ENCODE measurements at regions not wholly inside any gene's neighbourhood (a gene's known extent, or its start where the extent isn't known, plus 50 kb on each side); places are given as distances from the start of the nearest gene placed in this dataset.
"Not testable (repeated sequence)": the region's sequence is repeated elsewhere in the genome, so short reads cannot be mapped to it uniquely, and the experiment has no call there.

DNA sequence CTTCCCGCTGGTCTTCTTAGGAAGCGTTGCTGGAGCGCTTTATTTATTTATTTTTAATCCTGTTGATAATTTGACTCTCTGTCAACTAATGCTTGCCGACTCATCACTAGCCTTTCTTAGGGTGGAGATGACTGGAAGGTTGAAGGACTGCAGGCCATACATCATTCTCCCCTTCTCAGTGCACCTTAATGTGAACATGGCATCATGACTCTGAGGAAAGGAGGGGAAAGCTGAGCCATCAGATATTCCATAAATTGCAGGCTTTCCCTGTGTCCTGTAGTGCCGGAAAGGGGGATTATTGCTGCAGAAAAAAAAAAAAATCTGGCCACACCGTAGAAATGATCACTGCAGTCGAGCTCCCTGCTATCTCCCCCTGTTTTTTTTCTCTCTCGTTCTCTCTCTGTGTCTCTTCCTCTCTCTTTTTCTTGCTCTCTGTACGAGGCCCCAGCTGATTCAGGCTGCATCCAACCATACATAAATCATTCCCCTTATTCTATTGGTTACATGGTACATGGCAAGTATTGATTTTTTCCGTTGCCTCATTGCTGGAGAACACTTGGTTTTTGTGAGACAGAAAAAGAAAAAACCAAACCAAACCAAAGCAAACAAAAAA lies 125.8 kb upstream of the EFEMP1 start:
- Histone ChIP-seq H3K9me3 (no peaks in the 10 kb centered on the region), H3K36me3 (no peaks in the 10 kb centered on the region), H3K4me3 (no peak overlapping the region), H3K4me1 (no peaks in the 10 kb centered on the region), H3K27ac (no peak overlapping the region), H3K27me3 (no peaks in the 10 kb centered on the region)
- no peak for DNase-seq (ENCODE audit: low spot score in 2 of 2)
- WGBS, result 67% methylated on average over 10 of the region's 10 CpGs
- TF ChIP-seq EP300 (IDR thresholded peaks at IDR 0.05) (no peak), POLR2AphosphoS5 (IDR thresholded peaks at IDR 0.05) (no peak), POLR2A (IDR thresholded peaks at IDR 0.05) (no peak)
- TF ChIP-seq, protein P1, sequence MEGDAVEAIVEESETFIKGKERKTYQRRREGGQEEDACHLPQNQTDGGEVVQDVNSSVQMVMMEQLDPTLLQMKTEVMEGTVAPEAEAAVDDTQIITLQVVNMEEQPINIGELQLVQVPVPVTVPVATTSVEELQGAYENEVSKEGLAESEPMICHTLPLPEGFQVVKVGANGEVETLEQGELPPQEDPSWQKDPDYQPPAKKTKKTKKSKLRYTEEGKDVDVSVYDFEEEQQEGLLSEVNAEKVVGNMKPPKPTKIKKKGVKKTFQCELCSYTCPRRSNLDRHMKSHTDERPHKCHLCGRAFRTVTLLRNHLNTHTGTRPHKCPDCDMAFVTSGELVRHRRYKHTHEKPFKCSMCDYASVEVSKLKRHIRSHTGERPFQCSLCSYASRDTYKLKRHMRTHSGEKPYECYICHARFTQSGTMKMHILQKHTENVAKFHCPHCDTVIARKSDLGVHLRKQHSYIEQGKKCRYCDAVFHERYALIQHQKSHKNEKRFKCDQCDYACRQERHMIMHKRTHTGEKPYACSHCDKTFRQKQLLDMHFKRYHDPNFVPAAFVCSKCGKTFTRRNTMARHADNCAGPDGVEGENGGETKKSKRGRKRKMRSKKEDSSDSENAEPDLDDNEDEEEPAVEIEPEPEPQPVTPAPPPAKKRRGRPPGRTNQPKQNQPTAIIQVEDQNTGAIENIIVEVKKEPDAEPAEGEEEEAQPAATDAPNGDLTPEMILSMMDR (IDR thresholded peaks at IDR 0.05), result no peak

DNA sequence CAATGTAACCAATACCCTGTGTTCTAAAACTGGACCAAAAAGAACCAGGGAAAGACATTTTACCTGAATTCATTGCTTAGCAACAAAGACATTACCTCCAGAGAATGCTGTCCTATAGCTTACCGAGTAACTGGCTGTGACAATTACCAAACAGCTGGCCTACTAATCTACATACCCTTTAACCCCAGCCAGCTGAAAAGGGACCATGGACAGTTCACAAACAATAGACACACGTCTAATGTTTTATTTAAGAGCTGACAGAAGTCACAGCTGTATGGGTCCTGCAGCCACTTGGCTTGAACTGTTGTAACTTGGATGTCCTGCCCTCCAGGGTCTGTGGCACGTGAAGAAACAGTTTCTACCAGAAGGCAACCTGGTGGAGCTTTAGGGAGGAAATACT lies 130.1 kb upstream of the EFEMP1 start:
- WGBS, result 48% methylated on average over 3 of the region's 3 CpGs
- H3K27ac ChIP-seq, result no peak overlapping the region
- DNase-seq (ENCODE audit: low spot score in 2 of 2), result no peak
- H3K4me3 ChIP-seq, result no peak overlapping the region
- no peak for TF ChIP-seq EP300 (IDR thresholded peaks at IDR 0.05)
- TF ChIP-seq POLR2A (IDR thresholded peaks at IDR 0.05), result no peak
- TF ChIP-seq POLR2AphosphoS5 (IDR thresholded peaks at IDR 0.05), result no peak
- TF ChIP-seq, protein P1 (IDR thresholded peaks at IDR 0.05), result no peak
- no peaks in the 10 kb centered on the region for H3K27me3 ChIP-seq
- H3K36me3 ChIP-seq, result no peaks in the 10 kb centered on the region
- H3K9me3 ChIP-seq, result no peaks in the 10 kb centered on the region
- no peaks in the 10 kb centered on the region for H3K4me1 ChIP-seq

DNA sequence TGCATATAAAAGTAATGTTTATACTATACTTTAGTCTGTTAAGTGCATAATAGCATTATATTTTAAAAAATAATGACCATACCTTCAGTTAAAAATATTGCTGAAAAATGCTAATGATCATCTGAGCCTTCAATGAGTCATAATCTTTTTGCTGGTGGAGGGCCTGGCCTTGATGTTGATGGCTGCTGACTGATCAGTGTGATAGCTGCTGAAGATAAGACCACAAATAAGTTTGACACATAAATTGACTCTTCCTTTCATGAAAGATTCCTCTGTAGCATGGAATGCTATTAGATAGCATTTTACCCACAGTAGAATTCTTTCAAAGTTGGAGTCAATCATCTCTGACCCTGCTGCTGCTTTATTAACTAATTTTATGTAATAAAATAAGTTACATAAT lies 128.4 kb upstream of the CCDC85A start:
- no peak overlapping the region for H3K4me3 ChIP-seq
- H3K27me3 ChIP-seq, result no peaks in the 10 kb centered on the region
- no peaks in the 10 kb centered on the region for H3K9me3 ChIP-seq
- H3K27ac ChIP-seq, result no peak overlapping the region
- no peak for DNase-seq (ENCODE audit: low spot score in 2 of 2)
- no peaks in the 10 kb centered on the region for H3K36me3 ChIP-seq
- no peaks in the 10 kb centered on the region for H3K4me1 ChIP-seq
- TF ChIP-seq POLR2A (IDR thresholded peaks at IDR 0.05), result no peak
- TF ChIP-seq EP300 (IDR thresholded peaks at IDR 0.05), result no peak
- TF ChIP-seq POLR2AphosphoS5 (IDR thresholded peaks at IDR 0.05), result no peak
- TF ChIP-seq, protein P1 (IDR thresholded peaks at IDR 0.05), result no peak

DNA sequence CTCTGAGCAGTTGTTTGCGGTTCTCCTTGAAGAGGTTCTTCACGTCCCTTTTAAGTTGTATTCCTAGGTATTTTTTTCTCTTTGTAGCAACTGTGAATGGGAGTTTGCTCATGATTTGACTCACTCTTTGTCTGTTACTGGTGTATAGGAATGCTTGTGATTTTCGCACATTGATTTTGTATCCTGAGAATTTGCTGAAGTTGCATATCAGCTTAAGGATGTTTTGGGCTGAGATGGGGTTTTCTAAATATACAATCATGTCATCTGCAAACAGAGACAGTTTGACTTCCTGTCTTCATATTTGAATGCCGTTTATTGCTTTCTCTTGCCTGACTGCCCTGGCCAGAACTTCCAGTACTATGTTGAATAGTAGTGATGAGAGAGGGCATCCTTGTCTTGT lies 122.5 kb upstream of the CCDC85A start:
- peaks cover 13% of the 10 kb centered on the region for H3K9me3 ChIP-seq
- H3K27me3 ChIP-seq; H3K27ac ChIP-seq; H3K4me1 ChIP-seq; H3K36me3 ChIP-seq; DNase-seq (ENCODE audit: low spot score in 2 of 2); H3K4me3 ChIP-seq: not testable (repeated sequence)
- 94% methylated on average over 4 of the region's 4 CpGs for WGBS

DNA sequence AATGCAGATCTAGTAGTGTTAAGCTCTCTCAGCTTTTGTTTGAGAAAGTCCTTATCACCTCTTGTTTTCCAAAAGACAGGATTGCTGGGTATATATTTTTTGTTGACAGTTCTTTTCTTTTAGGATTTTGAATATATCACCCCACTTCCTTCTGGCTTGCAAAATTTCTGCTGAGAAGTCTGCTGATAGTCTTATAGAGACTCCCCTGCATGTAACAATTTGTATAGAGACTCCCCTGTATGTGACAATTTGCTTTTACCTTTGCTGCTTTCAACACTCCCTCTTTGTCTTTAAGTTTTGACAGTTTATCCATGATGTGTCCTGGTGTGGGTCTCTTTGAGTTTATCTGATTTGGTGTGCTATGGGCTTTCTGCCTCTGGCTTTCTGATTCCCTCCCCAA lies 115.0 kb upstream of the CCDC85A start:
- Histone ChIP-seq H3K9me3 (peaks cover 9% of the 10 kb centered on the region), H3K27me3 (no peaks in the 10 kb centered on the region), H3K27ac (no peak overlapping the region), H3K36me3 (no peaks in the 10 kb centered on the region), H3K4me1 (no peaks in the 10 kb centered on the region), H3K4me3 (no peak overlapping the region)
- DNase-seq (ENCODE audit: low spot score in 2 of 2), result no peak
- TF ChIP-seq, protein P1 (IDR thresholded peaks at IDR 0.05), result no peak
- TF ChIP-seq POLR2AphosphoS5 (IDR thresholded peaks at IDR 0.05) (no peak), POLR2A (IDR thresholded peaks at IDR 0.05) (no peak), EP300 (IDR thresholded peaks at IDR 0.05) (no peak)

DNA sequence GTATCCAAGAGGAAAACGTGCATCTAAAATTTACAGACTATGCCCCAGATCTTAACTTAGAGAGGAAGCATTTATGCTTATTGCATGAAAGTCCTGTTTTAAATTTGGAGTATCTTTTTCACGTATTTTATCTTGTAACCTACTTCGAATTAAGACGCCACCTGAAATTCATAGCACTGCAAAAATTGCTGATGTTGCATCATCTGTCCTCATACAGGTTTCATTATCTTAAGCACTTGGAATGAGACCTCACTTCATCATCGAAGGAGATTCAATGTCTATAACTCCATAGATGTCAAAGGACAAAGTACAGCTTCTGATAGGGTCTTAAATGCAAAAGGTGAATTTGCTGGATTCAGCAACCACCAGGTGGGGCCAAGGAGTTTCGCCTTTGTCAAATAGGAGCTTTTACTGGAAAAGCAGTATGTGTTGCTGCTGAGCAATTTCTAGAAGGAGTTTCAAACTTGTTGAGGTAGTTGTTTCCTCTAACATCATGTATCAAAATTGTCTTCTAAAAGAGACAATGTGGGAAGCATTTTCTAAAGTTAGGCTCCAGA lies 106.4 kb upstream of the CCDC85A start:
- H3K27me3 ChIP-seq, result no peaks in the 10 kb centered on the region
- H3K36me3 ChIP-seq, result no peaks in the 10 kb centered on the region
- H3K4me1 ChIP-seq, result no peaks in the 10 kb centered on the region

More for the DNA sequence above, 106.4 kb upstream of the CCDC85A start:
- Histone ChIP-seq H3K4me3 (no peak overlapping the region), H3K27ac (no peak overlapping the region), H3K9me3 (no peaks in the 10 kb centered on the region)
- no peak for TF ChIP-seq POLR2A (IDR thresholded peaks at IDR 0.05)
- TF ChIP-seq, protein P1 (IDR thresholded peaks at IDR 0.05), result no peak
- TF ChIP-seq EP300 (IDR thresholded peaks at IDR 0.05), result no peak
- TF ChIP-seq POLR2AphosphoS5 (IDR thresholded peaks at IDR 0.05), result no peak
- DNase-seq (ENCODE audit: low spot score in 2 of 2), result no peak
- 72% methylated on average over 6 of the region's 6 CpGs for WGBS
